ENCODE measurements at regions not wholly inside any gene's neighbourhood (a gene's known extent, or its start where the extent isn't known, plus 50 kb on each side); places are given as distances from the start of the nearest gene placed in this dataset.
"Not testable (repeated sequence)": the region's sequence is repeated elsewhere in the genome, so short reads cannot be mapped to it uniquely, and the experiment has no call there.

DNA sequence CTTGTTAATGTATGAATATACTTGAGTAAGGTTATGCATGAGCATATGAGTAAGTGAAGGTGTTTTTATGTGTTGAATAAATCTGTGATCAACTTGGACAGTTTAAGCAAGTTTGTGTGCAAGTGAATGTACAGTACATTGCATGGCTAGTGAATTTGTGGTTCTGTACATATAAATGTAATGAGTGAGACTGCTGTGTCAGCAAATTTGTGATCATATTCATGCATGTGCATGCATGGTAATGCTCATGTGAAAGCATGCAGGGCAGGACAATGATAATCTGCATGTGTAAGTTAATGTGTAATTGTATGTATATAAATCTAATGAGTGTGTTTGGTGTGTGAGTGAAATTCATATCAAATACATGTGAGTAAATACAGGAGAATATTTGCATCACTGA is 188.5 kb downstream of the PWWP3B start:
- DNase-seq (ENCODE audit: low read depth in 2 of 2), result no peak

DNA sequence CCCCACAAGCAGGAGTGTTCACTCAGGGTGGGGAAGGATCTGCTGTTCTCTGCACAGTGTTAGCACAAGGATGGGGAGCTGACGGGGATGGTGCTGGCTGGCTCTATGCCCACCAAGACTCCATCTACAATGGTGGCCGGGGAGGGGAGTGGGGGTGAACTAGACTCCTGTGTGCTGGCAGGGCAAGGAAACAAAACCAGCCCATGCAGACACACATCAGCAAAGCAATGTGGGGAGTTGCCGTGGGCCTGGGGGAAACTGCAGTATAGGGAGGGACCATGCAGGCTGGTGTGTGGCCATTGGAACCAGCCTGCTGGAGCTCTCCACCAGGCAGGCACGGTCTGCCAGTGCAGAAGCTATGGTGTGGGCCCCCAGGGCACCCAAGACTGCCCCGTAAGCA is 195.1 kb downstream of the PWWP3B start:
- no peak for DNase-seq (ENCODE audit: low read depth in 2 of 2)

DNA sequence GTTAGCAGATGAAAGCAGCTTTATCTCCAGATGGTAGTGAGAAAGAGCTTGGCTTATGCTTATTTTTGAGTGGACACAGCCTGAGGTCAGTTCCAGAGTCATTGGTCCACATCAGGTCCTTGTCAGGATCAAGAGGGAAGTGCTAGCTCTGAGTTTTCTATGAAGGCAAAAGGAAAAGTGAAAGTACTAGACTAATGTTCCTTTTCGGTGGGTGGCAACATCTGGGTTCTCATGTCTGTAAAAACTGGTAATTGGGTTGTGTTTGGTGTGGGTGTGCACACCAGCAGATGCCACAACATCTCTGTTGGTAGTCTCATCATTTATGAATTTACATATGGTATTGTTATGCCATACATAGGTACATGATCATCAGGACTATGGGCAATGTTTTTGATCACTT is 210.5 kb downstream of the PWWP3B start:
- DNase-seq (ENCODE audit: low read depth in 2 of 2), result no peak

DNA sequence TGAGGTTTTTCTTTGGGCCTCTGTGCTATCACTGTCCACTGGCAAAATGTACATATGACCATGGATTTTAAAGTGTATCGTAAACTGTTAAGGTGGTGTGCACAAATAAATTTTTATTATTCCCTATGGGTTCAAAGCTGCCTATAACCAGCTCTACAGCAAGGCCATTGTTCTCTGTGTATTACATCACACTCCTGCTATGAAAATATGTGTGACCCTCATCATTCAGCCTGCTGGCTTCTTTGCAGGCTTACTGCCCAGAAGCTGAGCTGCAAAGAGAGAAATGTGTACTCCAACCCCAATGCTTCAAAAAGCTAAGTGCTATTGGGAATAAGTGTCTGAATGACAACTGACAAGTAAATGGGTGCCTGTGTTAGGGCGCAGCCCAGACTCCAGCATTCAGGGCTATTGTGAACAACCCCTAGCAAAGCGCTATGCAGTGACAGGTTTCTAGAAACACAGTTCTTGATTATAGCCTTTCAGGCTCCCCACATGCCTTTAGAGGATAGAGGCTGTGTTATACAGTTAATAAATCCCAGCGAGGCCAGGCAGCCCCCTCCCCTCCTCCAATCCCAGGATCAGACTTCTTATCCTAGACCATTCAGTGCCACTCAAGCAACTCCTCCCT is 220.4 kb upstream of the RADX start:
- no peak for DNase-seq (ENCODE audit: low read depth in 2 of 2)

DNA sequence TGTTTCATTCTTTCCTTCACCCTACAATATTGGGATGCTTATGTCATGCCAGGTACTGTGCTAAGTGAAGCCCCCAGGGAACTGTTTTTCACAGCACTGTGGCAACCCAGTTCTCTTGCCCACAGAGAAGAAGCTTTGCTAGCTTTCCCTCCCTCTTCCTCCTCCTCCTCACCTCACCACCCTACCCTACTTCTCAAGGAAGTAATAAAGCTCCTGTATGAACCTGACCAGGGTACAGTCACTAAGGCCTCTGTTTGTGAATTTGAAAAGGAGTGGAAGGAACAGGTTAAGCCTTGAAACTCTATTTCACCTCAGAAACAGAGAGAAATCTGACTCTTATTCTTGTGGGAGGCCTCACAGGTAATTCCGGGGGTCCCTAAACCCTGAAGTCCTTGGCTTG is 219.4 kb upstream of the RADX start:
- no peak for DNase-seq (ENCODE audit: low read depth in 2 of 2)

DNA sequence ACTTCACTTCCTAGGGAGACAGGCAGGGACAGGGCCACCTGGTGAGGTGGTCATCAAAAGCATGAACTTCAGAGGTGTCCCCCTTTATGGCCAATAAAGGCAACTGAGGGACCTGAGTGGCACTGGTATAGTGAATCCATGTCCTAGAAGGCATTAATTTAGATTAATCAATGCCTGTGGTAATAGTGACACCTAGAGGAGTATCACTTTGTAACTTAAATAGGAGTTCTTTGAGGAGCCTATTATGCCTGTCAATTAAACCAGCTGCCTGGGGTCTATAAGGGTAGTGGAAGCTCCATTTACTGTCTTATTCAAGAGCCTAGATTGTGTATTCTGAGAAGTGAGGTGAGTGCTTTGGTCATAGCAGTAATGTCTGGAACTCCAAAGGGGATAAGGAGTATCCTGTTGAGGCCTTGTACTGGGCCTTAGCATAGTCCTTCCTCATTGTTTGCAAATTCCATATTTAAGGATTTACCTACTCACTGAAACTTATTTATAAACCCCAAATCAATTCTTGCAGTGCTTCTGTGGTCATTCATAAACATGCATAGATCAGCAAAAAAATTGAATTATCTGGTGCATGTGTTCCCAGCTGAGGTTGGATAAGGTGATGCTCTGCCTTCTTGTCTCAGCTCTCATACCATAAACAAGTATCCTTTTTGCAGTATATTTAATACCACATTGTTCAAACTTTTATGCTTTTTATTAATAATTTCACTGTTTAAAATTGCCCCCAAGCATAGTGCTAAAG is 213.8 kb upstream of the RADX start:
- DNase-seq (ENCODE audit: low read depth in 2 of 2), result no peak

DNA sequence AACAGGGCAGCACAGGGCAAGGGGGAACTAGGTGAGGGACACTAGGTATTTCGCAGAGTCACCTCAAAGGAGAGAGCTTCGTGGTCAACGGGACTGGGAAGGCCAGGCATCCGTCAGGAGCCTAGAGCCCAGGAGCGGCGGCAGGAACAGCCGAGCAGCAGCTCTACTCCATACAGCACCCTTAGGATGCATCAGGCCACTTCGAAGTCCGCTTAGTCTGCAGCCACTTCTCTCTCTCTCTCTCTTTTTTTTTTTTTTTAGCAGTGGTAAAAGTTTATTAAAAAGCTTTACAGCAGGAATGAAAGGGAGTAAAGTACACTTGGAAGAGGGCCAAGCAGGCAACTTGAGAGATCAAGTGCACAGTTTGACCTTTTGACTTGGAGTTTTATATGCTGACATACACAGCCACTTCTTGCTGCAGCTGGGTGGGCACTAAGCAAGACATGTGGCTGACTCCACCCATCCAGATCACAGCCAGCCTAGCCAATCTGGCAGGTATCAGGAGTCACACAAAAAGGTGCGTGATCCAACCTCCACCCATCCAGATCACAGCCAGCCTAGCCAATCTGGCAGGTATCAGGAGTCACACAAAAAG is 209.7 kb upstream of the RADX start:
- DNase-seq (ENCODE audit: low read depth in 2 of 2), result no peak

DNA sequence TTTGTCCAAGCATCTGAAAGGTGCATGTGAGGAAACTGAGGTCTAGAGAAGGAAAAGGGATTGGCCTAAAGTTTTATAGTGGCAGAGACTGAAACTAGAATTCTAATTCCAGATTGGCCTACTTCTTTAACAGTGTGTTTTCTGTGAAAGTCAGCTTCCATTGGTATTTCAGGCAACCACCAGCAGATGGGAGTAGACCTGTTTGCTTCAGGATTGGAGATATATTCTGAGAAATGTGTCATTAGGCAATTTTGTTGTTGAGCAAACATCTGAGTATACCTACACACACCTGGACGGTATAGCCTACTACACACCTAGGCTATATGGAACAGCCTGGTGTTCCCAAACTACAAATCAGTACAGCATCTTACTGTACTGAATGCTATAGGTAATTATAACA is 207.3 kb upstream of the RADX start:
- DNase-seq (ENCODE audit: low read depth in 2 of 2), result no peak

DNA sequence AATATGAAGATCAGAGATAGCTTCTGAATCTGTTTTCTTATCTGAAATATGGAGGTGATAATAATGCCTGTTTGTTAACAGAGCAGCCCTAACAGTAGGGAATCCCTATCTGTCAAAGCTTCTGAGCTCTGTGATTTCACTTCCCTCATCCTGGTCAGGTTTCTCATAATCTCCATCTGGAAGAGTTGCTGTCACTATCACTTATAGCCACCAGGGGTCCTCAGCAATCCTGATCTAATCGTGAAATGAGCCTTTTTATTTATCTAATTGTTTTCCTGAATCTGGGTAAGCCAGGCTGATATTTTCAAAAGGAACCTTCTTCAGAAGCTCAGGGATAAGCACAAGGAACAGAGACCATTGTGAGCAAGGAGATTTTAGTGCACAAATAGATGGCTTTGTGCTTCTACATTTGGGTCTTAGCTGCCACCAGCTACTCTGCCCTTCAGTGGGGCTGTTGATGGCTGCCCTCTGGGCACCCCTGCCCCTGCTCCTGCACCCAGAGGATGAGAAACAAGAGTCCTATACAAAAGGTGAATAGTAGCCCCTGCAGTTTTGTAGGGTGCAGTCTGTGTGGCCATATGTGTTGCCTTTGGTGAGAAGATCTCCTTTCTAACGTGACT is 196.4 kb upstream of the RADX start:
- DNase-seq (ENCODE audit: low read depth in 2 of 2), result peak in 1 of 2 donors; percentile 1

DNA sequence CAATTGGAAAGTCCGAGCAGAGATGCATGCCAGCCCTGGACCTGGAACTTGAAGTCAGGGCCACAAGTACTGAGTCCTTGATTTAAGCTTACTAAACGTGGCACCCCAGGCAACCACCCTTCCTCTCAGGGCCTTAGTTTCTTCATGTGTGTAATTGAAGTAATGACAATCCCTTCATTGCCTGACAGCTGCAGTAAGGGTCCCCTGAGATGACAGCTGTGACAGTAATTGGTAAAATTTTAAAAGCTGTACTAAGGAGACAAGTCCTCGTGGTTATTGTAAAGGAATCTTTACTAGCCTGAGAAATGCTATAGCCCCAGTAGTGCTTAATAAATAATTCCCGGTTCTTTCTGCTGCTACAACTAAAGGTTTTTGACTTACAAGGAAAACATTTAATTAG is 175.1 kb upstream of the RADX start:
- DNase-seq (ENCODE audit: low read depth in 2 of 2), result no peak

DNA sequence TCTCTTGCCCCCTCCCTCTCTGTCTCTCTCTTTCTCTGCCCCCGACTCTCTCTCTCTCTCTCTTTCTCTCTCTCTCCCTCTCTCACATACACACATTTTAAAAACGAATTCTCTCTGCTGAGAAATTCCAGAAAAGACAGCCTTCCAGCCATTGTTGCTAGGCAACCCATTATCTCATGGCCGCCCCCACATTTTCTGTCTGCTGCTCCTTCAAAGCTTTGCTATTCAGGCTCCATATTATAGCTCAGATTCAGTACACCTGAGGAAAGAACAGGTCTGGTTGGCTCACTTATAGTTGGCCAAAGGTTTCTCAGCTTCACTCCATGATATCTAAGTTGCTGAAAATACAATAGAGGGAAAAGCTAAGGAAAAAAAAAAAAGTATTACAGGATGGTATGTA is 174.4 kb upstream of the RADX start:
- no peak for DNase-seq (ENCODE audit: low read depth in 2 of 2)

DNA sequence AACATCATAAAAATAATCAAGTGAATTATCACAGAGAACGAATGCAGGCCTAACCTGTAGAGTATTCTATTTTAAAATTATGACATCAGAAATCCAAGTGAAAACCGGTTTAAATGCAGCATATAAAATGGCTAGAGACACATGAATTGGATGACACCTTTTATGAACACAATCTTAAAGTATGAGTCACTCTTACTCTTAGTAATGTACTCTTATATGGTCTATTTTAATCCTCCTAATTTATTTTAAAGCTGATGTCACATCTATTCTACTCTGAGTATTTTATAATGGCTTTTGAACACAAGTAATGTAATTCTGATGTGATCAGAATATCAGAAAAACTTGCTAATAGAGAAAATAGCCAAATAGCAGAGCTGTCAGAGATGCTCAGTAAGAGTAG is 161.4 kb upstream of the RADX start:
- DNase-seq (ENCODE audit: low read depth in 2 of 2), result no peak

DNA sequence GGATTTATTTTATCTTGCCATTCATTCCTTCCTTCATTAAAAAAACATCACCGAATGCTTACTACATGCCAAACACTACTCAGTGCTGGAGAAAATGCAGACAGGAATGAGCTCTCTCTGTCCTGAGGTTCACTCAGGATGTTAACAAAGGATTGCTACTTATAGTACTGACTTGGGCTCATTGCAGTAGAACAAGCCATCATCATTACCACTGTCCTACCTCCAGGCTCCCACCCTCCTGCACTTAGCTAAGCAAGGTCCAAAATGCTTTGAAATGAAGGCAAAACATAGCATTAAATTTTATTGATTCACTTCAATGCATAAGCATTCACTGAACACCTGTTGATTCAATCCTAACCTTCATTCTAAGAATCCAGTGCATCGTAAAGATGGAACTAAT is 159.8 kb upstream of the RADX start:
- no peak for DNase-seq (ENCODE audit: low read depth in 2 of 2)

DNA sequence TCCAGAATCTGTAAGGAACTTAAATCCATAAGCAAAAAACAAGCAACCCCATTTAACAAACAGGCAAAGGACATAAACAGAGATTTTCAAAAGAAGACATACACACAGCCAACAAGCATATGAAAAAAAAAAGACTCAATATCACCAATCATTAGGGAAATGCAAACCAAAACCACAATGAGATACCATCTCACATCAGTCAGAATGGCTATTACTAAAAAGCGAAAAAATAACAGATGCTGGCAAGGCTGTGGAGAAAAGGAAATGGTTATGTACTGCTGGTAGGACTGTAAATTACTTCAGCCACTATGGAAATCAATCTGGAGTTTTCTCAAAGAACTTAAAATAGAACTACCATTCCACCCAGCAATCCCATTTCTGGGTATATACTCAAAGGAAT is 156.8 kb upstream of the RADX start:
- no peak for DNase-seq (ENCODE audit: low read depth in 2 of 2)

DNA sequence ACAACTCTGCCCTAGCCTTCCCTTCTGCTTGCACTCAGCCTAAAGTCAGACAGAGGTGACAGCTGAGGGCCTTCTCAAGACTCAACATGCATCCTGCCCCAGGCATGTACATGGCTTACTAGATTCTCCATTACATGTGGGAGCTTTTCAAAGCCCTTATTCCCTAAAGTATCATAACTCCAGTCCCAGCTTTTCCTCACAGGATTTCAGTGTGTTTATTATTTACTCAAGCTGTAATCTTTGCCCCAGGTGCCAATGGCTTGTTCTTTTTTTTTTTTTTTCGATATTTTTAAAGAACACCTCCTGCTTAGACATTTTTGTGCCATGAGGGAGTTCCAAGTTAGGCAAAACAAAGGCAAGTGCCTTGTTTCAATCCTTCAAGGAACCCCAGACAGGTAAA is 154.0 kb upstream of the RADX start:
- DNase-seq (ENCODE audit: low read depth in 2 of 2), result no peak

DNA sequence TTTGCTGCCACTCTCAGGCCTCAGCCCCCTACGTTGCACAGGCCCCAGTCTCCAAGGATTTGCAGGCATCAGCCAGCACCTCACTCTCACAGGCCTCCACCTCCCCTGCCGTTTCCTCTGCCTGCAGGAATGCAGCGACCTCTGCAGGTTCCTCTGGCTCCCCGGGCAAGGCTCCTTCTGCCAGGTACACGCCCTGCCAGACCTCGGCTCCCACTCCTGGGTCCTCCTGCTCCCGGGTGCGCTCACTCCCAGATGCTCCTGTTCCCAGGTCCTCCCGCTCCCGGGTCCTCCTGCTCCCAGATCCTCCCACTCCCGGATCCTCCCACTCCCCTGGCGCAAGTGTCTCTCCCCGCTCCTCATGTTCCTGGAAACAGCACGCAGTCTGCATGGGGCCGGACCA is 144.4 kb upstream of the RADX start:
- DNase-seq (ENCODE audit: low read depth in 2 of 2), result no peak

DNA sequence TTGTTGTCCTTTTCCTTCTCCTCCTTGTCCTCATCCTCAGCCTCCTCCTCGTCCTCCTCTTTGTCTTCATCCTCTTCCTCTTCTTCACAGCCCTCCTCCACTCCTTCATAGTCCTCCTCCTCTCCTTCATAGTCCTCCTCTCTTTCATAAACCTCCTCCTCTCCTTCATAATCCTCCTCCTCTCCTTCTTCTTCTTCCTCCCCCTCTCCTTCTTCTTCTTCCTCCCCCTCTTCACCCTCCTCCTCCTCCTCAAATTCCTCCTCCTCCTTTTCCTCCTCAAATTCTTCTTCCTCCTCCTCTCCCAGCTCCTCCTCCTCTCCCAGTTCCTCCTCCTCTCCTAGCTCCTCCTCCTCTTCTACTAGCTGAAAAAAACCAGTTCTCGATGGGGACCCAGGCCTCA is 143.8 kb upstream of the RADX start:
- DNase-seq (ENCODE audit: low read depth in 2 of 2), result no peak

DNA sequence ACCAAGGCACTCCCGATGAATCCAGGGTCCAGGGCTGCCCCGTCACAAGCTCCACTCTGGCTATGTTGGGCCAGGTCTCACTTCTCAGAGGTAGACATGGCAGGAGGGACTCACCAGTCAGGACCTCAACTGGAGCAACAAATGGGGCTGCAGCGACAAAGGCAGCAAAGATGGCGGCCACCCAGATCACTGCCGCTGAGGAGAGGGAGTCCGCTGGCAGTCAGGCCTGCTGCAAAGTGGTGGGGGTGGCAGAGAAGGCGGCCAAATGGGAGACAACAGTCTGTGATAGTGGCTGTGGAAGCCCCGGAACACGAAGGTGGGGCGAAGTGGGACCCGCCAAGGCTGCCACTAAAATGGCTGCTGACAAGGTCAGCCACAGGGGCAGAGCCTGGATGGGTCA is 143.3 kb upstream of the RADX start:
- DNase-seq (ENCODE audit: low read depth in 2 of 2), result no peak

DNA sequence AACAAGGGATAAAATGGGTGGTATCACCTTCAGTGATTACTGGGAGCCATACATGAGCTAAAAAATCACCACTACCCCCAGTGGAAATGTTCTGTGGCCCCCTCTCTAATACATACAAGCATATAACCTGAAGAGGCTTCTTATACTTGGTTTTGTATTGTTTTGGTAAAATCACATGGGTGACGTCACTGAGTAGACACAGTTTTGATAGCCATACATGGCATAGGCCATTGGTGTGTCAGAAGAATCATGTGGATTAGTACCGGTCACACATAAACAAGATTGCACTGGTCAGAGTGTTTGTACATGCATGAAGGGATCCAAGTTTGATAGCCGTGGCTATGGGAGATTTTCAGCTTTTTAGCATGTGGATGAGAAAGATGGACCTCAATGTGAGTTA is 131.9 kb upstream of the RADX start:
- DNase-seq (ENCODE audit: low read depth in 2 of 2), result no peak

DNA sequence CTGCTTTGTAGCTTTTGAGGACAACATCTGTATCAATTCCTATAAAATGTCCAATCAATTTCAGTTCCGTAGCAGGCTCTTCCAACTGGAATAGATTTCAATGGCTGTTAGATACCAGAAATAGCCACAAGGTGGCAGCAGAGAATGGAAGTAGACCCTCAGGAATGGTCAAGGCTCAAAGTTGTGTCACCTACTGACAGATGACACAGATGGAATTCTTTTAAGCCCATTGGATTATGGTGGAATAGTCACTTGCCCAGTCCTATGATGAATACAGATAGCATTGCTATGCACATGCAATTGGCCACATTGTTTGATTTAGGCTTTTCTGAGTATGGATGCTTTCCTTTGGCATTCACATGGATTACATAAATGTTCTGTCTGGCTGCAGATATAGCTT is 130.4 kb upstream of the RADX start:
- peak; percentile 37 to 39 for DNase-seq (ENCODE audit: low read depth in 2 of 2)

DNA sequence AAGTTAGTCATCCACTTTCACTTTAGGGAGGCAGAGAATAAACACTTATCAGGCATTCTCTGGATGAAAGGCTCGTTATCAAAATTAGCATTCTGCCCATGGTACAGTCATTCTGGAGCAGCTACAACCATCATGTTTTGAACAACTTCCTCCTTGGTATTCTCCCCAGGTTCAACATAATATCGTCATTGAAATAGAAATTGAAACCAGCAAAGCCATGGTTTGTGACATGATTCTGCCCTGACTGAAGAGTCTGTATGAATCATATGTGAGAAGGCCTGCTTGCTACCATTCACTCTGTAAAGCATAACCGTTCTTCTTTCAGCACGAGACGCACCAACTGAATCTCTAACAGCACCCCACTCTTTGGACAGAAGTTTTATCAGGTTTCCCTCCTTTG is 127.5 kb upstream of the RADX start:
- DNase-seq (ENCODE audit: low read depth in 2 of 2), result no peak

DNA sequence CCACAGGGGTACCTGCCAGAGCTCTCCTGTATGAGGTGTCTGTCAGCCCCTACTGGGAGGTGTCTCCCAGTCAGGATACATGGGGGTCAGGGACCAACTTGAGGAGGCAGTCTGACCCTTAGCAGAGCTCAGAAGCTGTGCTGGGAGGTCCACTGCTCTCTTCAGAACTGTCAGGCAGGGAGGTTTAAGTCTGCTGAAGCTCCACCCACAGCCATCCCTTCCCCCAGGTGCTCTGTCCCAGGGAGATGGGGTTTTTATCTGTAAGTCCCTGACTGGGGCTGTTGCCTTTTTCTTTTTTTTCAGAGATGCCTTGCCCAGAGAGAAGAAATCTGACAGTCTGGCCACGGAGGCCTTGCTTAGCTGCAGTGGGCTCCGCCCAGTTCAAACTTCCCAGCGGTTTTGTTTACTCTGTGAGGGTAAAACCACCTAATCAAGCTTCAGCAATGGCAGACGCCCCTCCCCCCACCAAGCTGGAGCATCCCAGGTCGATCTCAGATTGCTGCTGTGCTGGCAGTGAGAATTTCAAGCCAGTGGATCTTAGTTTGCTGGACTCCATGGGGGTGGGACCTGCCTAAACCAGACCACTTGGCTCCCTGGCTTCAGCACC is 118.5 kb upstream of the RADX start:
- DNase-seq (ENCODE audit: low read depth in 2 of 2), result not testable (repeated sequence)

Data from dermis microvascular lymphatic vessel endothelial cell (primary cell).